ENCODE measurements at regions not wholly inside any gene's neighbourhood (a gene's known extent, or its start where the extent isn't known, plus 50 kb on each side); places are given as distances from the start of the nearest gene placed in this dataset.

- TF ChIP-seq CTCF (IDR thresholded peaks at IDR 0.05), result no peak
- TF ChIP-seq POLR2A (IDR thresholded peaks at IDR 0.05), result no peak
Measured at GRCh38 chr4:125944966-125945365, 630.2 kb downstream of the FAT4 start.

Measured in Peyer's patch (tissue), 4 donors.